Activated CD4-positive, alpha-beta T cell treated with anti-CD3 and anti-CD28 coated beads, Interleukin-2, amount 50 U/mL, for 4 hours (primary cell): ENCODE measurements at regions not wholly inside any gene's neighbourhood (a gene's known extent, or its start where the extent isn't known, plus 50 kb on each side); places are given as distances from the start of the nearest gene placed in this dataset.

Experiments
- DNase-seq, 2 experiments: peaks; one replicate each; pipeline ENCODE4 v3.0.0-alpha.2; 2020

DNA sequence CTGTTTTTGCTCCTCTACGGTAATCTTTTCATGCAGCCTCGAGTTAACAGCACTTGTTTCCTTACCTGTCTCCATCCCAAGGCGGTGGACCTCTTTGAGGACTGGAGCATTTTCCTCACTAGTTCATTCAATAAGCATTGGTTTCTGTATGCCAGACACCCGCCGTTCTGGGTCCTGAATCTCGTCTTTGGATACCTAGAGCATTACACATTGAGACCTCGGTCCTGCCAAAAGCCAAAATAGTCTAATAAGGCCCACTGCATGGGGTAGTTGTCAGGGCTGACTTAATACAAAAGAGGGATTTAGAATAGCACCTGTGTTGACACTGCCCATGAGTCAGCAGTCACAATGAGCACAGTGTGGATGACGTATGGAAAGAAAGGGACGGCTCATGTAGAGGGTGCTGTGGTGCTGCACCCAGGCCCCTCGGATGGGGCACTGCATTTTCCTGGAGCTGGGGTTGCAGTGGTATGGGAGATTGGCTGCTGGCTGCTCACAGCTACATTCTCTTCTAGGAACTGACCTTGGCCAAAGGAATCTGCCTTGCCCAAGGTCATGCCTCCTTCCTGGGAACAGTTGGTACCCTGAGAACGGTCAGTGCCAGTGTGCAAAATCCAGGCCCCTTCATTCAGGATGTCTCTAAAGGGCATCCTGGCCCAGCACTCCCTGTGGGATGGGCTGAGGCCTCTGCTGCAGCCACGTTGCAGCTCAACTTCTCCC, 126.9 kb upstream of the NCK2 start:
- no peak for DNase-seq

DNA sequence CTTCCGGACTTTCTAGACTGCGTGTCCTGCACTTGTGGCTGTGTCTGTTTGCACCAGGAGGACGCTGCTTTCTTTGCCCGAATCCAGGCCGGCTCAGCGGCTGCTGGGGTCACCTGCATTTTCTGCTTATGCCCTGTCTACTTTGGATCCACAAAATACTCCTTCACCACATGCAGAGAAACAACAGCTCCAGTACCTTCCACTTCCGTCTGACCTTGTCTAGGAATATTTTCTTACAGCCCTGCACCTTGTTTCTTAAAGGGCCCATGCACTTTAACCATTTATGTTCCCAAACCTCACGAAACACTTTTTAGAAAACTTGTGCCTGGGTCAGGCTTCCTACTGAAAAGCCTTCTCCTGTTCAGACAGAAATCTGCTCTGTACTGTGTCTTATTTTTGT, 129.4 kb upstream of the NCK2 start:
- DNase-seq, result no peak

DNA sequence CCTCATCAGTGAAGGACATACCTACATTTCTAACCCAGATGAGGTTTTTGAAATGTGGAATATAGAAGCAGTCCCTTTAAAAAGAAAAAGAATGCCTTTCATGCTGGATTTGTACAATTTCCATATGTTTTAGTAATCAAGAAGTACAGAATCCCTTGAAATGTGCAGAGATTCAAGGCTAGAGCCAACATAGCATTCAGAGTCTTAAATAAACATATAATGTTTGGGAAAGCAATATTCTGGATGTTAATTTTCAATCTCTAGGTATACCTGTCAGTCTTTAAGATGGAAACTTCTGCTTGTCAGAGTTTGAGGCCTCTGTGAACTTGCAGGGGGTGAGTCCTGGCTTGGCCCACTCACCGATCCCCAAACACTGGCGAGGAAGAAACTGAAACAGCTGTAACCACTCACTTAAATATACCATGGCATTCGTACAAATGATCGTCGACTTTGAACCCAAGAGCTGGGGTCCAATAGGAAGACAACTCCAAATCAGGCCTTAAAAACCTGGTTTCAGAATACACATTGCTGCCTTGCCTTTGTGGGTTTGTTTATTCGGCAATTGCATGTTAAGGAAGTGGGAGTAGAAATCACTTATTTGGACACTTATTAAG, 132.8 kb upstream of the NCK2 start:
- DNase-seq, result no peak

DNA sequence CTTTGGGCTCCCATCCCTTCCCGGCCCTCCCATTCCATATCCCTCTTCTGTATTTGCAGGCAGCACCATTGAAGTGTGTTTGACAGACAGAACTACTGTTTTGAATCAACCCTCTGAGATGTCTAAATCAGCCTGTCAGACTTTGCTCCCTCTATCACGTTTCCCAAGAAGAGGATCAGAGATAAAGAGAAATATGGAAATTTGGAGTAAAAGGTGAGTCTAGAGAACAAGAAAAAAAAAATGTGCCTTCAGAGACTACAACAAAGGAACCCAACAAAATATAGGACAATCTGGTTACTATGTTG, 133.4 kb upstream of the NCK2 start:
- no peak for DNase-seq

DNA sequence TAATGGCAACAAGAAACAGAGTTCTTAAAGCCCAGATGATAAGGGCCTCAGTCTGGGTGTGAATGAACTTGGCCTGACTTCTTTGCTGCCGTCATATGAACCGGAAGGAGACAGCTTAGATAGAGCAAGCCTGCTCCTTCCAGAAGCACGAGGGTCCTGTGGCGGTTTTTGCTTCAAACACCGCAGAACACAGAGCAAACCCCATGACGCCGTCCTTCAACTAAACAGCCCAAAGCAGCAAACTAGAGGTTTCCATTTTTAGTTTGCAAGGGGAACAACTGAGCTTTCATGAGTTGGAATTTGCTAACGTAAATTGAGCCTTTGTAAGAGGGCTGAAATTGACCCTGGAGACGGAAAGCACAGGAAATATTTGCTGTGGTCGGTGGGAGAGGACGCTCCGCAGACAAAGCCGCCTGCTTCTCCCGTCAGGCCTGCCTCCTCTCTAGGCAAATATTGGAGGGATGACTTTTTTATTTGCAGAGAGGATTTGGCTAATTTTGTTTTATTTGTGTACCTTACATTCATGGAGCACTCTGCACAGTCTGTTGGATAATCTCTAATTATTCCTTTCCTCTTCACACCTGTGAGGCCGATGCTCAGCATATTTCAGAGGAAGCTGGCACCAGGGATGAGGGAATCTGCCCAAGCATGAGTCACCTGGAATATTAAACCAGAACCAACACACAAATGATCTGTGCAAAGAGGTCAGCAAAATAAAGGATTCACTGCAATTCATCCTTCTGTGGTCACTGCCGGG, 134.0 kb upstream of the NCK2 start:
- DNase-seq, result no peak

DNA sequence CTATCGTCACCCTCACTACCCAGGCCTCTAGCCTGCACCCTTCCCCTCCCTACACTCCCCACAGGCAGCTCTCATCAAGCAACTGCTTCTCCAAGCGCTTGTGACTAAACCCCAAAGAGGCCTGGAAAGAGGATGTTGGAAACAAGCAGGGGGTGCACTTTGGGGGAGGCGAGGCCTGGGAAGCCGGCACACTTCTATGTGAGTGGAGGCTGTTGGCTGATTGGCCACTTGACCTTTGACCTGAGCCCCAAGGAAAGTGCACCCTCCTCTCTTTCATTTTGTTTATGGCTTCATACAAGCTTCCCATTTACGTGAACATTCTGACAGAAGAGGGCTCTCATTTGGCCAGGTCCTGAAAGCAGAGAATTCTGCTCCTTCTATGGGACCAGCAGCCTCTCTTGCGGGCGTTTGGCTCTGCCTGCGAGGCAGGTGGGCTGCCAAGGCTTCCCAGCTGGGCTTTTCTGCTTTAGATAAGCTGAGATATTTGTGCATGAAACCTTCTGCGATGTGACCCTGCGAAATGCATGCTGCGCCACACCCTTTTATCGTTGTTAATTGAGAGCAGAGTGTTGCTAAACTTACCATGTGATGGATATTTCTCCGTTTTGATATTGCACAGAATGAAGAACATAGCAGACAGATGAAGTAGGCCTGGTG, 134.8 kb upstream of the NCK2 start:
- DNase-seq, result no peak

DNA sequence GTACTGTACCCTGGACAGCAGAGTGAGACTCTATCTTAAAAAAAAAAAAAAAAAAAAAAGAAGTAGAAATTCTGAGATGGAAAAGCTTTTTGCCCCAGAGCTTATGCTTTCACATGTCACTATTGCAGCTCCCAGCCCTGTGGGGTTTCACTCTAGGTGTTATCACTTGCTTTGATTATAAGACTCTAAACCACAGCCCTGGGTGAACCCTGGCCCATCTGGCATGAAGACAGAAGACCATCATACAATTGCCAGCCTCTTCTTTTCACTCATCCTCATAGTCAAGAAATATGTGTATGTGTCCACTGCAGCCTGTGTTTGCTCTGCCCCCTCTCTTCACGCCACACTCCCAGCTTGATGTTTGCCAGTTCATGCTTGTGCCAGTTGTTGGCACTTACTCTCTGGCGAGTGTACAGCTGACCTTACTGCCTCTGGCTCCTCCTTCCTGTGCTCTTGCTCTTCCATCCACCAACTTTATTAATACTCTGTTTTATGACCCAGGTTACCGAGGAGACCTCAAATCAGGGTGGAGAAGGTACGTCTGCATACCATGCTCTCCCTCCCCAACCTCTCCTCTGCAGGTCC, 136.7 kb upstream of the NCK2 start:
- DNase-seq, result no peak

DNA sequence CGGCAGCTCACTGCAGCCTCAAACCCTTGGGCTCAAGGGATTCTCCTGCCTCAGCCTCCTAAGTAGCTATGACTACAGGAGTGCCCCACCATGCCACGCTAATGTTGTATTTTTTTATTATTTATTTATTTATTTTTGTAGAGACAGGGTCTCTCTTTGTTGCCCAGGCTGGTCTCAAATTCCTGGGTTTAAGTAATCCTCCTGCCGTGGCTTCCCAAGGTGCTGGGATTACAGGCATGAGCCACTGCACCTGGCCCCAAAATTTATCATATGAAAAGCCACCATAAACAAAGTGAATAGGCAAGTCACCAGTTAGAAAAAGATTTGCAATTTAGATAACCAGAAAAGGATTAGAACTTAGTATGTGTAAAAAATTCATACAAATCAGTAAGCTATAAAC, 138.6 kb upstream of the NCK2 start:
- DNase-seq, result no peak

DNA sequence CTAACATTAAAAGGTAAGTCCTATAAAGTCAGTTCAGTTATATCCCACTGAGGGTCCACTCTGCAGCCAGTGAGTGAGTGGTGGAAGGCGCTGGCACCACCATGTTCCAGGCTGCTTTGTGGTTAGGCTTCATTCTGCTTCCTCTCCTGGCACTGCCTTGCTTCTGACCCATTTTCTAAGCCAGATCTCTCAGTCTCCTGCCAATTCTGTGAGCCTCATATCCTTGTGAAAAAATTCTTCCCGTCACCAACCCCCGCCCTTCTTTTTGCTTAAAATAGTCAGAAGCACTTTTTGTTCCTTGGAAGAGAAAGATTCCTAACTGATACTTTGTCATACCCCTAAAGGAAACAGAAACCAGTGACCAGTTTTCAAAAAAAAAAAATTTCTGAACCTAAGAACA, 139.8 kb upstream of the NCK2 start:
- no peak for DNase-seq

DNA sequence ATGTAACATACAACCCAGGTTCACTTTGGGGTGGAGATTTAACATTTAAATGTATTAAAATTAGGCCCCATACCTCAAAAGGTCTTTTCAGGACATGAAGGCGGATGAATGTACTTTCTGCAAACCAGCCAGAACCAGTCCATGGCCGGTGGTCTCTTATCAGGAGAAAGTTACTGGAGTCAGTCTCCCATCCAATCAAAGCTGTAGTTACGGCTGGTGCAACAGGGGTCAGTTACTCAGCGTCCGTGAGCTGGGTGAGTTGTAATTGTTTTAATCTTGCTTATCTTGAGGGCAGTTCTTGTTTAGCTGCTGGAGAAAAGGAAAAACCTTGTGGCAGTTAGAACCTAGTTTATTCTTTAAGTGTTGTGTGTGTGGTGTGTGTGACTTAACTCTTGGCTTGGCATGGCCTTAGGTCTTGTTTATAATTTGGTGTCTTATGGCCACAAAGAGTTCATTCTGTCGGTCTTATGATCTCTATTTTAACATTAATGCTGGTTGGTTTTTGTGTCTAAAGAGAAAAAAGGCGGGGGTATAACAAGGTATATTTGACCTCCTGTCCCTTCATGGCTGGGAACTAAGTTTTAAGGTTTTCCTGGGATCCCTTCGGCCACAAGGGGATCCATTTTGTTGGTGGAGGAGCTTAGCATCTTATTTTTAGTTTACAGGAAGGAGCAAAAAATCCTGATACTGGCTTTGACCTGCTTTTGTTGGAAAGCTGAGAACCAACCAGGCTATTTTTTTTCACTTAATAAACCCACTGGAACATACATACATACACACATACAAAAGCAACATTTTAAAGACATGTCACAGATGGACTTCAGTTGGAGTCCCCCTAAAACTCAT, 143.5 kb upstream of the NCK2 start:
- no peak for DNase-seq

DNA sequence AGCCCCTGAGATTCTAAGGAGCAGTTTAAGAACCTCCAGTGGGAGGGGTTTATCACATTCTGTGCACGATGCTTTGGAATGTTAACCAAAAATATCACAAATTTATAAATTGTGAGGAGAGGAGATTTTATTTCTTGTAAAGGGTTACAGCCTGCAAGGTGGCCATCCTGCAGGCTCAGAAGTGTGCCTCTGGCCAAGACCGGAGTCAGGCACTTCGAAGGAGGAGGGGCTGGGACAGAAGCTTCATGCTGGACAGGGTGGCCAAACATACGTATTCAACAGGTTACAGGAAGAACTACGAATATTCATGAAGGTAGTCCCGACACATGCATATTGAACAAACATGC, 144.1 kb upstream of the NCK2 start:
- no peak for DNase-seq

DNA sequence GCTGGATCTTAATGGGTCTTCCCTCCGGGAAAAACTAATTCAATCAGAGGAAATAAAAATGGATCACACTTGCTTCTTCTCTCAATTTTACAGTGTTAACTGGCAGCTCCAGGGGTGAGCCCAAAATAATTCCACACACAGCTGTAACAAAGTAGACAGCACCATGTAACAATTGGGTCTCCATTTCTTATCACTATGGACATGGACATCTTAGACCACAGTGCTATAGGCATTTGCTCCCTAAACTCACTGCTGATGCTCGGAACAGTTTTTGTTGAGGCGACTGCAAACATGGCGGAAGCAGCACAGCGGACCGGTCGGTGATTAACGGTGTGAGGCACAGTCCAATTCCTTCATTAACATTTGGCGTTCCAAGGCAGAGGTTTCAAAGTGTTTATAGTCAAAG, 144.7 kb upstream of the NCK2 start:
- DNase-seq, result no peak

DNA sequence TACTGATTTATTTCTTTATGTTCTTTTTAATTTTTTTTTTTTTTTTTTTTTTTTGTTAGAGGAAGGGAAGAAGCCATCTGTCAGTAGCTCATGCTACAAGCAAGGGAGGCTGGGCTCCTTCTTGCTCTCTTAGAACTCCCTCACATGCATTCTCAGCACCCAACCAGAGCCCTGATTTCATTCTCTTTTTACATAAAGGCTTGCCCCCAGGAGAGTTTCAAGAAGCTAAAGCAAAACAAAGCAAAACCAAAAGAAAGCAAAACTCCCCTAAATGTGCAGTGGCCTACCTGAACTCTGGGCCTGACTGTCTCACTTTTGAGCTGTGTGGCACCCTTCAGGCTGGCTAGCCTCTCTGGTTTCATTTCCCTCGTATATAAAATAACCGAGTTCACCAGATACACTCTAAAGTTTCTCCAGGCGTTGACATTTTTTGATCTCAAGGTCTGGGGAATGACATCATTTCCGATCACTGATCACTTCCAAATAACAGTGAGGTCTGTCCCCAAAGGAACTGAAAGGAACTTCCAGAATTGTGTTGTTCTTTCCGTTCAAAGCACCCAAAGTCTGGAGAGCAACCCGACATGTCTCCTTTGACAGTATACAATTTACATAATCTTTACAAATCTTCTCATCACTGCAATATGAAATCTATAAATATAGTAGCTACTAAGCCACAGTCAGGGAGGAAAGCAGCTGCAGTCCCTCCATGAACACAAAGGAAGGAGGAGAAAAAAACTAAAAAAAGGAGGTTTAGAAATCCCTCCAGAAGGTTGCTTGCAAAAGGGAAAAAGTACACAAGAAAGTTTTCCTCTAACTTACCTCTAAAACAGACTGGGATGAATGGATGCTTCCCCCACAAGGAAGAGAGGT, 145.6 kb upstream of the NCK2 start:
- no peak for DNase-seq

DNA sequence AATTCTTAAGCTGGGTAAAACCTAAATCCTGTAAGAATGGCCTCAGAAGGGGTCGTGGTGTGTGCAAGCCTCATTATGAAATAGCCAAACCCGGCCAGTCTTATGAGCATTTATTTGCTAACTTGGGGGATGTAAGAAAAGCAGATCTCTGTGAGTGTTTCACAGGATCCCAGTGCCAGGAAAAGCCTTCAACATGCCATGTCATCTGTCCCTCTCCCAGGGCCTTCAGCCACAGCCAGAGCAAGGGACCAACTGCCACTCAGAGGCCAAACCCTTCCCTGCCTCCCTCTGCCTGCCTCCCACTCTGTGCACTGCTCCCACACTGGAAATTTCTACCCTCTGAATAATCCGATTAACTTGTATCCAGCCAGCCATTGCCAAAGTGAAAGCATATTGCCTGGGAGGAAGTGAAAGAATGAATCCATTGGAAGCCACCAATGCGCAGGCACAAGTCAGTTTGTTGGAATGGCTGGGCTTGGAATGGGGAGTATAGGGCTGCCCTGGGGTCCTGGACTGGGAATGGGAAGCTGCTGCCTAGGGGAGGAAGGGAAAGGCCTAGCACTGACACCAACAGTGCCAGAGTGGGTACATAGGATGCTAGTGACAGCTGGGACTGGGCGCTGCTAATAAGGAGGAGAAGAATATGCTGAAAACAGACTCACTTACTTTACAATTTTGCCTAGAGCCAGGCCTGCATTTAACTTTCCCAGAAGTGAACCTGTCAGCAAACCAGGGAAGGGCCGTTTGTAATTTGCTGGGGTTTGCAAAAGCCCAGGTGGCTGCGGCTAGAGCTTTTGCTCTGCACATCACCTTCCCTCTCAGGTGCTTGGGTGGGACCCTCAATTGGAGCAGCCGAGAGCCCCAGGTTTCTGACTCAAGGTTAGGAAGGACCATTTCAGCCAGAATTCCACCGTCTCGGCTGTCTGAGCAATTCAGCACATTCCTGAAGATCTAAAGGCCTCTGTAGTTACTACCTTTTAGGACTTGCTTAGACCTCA, 146.6 kb upstream of the NCK2 start:
- DNase-seq, result no peak

DNA sequence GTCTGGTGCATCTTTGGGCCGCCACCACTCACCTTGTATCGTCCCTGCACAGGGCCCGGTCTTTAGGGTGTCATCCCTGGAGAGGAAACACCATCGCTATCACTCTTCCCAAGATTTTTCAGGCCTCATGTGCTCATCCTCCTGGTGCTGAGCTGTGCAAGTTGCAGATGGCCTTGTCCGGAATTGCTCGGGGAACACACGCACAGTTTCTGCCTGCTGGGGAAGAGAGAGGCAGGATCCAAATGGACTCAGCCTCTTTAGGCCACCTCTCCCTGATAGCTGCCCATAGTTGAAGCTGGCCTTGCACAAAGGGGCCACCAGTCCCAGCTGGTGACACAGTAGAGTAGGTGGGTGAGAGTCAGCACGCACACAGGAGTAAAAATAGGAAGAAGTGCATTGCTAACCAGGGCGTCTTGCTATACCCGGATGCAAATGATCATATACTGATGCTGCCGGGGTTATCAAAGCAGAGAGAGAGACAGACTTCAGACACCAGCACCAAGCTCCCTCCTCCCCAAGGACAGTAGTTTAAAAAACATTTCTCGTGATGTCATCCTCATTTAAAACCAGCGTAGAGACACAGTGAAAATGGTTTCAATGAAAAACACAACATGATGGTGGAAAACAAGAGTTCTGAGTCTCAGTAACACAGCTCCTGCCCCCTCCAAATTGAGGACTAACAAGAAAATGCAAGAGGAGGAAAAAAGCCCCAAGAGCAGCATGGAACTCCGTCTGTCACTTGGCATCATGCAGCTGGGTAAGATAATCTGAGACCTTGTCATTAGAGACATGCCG, 147.5 kb upstream of the NCK2 start:
- DNase-seq, result no peak

DNA sequence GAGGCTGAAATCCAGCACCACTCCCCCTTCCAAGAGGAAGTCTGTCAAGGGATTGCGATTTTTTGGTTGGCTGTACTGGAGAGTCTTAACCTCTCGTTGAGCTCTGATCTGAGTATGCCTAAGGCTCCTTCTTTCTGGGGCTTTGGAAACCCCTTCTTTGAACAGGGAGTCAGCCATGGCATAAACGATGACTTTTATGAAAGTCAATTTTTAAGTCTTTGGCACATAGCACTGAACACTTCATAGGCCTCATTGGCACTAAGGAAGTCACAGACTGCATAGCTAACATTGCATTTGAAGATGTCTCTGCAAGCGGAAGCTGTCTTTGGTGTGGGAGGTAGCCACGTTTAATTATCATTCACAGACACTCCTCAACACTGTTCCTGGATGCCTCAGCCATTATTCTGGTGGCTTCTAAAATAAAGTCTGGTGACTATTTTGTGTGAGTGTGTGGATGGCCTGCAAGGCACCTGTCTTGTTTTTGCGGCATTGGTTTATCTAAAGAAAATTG, 148.2 kb upstream of the NCK2 start:
- DNase-seq, result no peak

DNA sequence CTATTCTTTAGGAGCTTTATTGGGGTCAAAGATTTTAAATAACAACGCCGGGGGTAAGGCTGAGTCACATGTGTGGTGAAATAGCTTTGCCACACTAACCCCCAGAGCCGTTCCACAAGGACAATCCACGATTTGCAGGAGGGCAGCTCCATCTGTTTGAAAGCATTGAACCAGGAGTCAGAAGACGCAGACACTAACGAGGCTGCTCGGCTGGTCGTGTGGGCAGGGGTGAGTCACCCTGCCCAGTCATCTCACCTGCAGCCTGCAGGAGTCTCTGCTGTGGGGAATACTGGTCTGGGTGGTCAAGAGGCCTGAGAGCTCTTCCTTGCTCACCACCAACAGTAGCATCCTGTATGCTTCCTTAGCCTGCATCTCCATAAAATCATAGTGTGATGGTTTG, 149.2 kb upstream of the NCK2 start:
- no peak for DNase-seq

DNA sequence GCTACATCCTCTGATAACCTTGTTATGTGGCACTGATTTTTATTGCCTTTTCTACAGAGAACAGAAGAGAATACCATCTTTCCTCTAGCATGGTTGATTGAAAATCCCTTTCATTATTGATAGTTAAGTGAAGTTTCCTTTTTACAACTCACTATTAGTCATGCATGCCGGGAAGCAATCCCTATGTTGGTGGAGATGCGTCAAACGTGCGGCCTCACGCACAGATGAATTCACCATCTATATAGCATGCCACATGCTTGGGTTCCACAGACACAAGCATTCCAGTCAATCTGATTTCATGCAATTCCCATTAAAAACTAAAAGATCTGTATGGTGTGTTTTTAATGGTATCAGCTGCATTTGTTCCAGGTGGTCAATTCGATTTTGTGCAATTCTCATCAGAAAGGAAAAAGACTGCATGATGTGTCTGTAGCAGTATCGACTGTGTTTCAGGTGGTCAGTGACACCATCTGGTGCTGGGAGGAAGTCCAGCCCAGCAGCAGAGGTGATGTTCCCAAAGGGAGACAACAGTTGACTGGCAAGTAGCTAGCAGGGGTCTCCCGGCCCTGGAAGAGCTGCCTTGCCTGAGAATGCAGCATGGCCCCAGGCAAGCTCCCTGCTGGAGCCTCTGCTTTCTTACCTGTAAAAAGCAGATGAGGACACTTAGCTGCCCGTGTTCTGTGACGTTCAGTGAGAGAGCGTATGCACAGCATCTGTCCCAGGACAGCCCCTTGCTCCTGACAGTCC, 151.3 kb upstream of the NCK2 start:
- DNase-seq, result no peak

DNA sequence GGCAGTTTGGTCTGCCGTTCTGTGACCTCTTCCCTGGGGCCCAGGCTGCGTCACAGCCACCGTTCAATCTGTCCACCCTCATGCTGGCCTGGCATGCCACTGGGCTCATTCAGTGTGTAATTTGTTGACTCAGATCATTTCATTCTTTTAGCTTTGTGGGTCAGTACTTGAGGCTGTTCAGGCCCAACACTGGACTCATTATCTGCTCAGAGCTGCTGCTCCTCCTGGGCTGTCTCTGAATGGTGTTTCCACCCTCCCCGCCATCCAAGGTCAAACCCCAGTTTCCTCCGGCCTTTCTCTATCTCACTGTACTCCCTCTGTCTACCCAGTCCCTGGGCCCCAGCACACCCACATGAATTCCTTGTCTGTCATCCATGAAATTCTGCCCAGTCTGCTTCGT, 152.4 kb upstream of the NCK2 start:
- DNase-seq, result no peak
